NCI-H128 (cell line): ENCODE measurements at regions not wholly inside any gene's neighbourhood (a gene's known extent, or its start where the extent isn't known, plus 50 kb on each side); places are given as distances from the start of the nearest gene placed in this dataset.
"Not testable (repeated sequence)": the region's sequence is repeated elsewhere in the genome, so short reads cannot be mapped to it uniquely, and the experiment has no call there.

Source experiments
- DNase-seq: peaks from one replicate; lab custom pipeline; 2025; ENCODE audit not compliant: unreplicated experiment; lab: John Stamatoyannopoulos, UW

- DNase-seq: no peak
Measured at GRCh38 chr12:28059668-28060067, 87.1 kb upstream of the PTHLH start.

DNA sequence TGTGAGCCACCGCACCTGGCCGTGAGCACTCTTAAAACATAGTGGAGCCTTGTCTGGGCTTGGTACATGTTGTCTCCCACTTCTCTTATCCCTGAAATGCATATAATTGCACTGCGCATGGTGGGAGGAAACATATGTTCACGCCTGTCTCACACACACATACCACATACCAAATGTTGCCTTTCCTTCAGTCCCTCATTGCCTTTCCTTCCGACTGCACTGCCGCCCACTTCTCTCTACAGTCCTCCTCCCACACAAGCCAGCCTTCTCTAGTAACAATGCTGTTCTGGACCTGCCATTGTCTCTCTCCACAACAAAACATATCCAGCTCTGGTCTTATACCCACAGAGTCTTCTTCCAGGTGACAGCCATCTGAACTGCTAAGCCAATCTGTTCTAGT is 88.3 kb upstream of the PTHLH start:
- no peak for DNase-seq

GRCh38 chr12:28063355-28063880 is 90.9 kb upstream of the PTHLH start:
- no peak for DNase-seq

GRCh38 chr12:28065374-28065773 is 92.8 kb upstream of the PTHLH start:
- no peak for DNase-seq

- no peak for DNase-seq
Measured at GRCh38 chr12:28065889-28066630, 93.5 kb upstream of the PTHLH start.

GRCh38 chr12:28066879-28067278 is 94.3 kb upstream of the PTHLH start:
- no peak for DNase-seq

- no peak for DNase-seq
Measured at GRCh38 chr12:28068467-28068866, 95.9 kb upstream of the PTHLH start.

GRCh38 chr12:28079539-28079938 is 107.0 kb upstream of the PTHLH start:
- no peak for DNase-seq

DNA sequence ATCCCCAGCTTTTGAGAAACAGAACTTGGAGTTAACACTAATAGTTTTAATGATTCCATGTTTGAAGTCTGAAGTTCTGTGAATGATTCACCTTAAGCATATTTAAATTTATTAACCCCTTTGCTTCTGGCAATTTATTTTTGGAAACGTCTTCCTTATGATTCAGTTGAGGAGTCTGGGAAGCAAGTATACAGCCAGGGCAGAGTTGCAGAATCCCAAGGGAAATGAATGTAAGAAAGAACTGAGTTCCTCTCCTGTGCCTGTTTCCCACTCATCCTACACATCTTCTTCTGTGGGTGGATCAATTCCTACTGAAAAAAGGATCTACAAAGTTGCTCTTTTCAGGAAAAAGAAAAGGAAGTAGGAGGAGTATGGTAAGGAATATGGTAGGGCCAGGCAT is 108.2 kb upstream of the CCDC91 start:
- no peak for DNase-seq

GRCh38 chr12:28083840-28084678 is 106.2 kb upstream of the CCDC91 start:
- DNase-seq: no peak

DNA sequence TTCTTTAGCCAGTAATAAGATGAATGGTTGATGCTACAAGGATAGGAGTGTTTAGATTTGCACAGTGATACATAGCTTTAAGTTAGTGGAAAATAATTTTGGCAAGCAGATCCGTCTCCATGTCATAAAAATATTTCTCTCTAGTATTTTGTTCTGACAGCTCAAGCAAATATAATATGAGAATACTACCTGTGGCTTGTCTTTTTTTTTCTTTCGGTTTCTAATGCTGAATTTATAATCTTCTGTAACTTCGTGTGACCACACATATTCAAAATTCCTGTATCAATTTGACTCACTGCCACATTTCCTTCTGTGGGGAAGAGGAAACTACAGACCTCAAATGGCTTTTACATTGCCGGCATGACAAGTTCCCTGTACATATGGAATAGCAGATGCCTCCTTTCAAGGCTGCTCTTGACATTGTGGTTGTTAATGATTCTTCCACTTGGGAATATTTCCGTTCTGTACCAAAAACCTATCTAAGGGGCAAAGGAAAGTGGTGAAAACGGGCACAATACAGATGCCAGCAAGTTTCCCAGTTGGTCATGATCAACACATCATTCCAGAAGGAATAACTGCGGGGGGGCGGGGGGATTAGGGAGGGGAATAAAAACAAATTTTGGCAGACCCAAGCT is 103.6 kb upstream of the CCDC91 start:
- no peak for DNase-seq

DNA sequence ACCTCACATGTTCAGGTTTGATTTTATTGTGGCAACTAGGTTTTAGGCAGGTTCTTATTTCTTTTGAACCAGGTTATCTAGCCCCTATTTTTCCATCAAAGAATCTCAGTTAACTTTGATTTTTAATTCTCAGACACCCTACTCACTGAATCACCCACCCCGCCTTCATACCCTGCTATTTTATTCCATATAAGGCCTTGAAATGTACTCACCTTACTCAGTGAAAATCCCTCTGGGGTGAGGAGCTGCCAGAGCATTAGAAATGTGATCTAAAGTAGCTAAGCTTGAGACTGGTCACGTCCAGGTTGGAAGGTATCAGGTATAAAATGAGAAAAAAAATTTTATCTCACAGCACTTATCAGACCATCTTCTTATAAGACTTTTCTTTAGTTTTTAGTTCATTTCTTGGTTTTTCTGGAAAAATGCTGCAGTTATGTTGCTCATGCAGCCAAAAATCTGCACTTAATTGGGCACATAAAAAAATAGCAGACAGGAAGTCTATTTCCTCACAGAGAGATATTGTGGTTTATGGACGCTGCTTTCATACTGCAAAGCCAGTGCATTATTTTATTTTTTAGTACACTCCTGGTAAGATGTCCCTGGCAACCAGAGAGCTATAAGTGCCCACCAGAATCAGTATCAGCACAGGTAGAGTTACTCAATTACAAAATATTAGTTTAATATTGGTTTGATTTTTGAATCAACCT is 101.5 kb upstream of the CCDC91 start:
- DNase-seq: no peak

GRCh38 chr12:28089338-28089737 is 100.9 kb upstream of the CCDC91 start:
- DNase-seq: no peak

GRCh38 chr12:28090835-28091234 is 99.4 kb upstream of the CCDC91 start:
- DNase-seq: no peak

GRCh38 chr12:28092396-28092795 is 97.9 kb upstream of the CCDC91 start:
- no peak for DNase-seq

GRCh38 chr12:28096649-28097048 is 93.6 kb upstream of the CCDC91 start:
- DNase-seq: no peak

- no peak for DNase-seq
Measured at GRCh38 chr12:28097221-28097620, 93.0 kb upstream of the CCDC91 start.

DNA sequence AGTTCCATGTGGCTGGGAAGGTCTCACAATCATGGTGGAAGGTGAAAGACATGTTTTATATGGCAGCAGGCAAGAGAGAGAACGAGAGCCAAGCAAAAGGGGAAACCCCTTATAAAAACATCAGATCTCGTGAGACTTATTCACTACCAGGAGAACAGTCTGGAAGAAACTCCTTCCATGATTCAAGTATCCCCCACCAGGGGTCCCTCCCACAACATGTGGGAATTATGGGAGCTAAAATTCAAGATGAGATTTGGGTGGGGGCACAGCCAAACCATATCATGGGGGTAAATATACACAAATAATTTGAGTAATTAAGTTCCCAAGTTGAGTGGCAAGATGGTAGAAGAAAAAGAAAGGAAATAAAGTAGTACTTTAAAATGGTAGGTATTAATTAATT is 91.0 kb upstream of the CCDC91 start:
- not testable (repeated sequence) for DNase-seq

DNA sequence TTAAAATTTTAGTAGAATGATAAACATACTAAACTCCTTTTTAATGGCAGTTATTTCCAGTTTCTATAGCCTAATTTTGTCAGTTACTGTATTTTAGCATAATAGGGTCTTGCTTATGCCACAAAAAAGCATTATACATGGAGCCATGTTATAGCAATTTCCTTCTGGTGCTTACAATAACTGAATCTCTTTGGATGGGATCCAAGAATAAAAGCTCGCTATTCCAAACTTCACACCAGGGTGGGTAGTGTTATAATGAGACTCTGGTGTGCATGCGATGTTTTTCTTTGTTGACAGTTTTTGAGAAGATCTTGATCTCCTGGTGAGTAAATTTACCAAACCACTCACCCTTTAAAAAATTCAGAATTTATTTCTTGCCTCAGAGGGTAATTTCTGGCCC is 90.4 kb upstream of the CCDC91 start:
- DNase-seq: no peak

GRCh38 chr12:28100717-28101116 is 89.5 kb upstream of the CCDC91 start:
- no peak for DNase-seq

- no peak for DNase-seq
Measured at GRCh38 chr12:28104316-28104715, 85.9 kb upstream of the CCDC91 start.
